ENCODE measurements at regions not wholly inside any gene's neighbourhood (a gene's known extent, or its start where the extent isn't known, plus 50 kb on each side); places are given as distances from the start of the nearest gene placed in this dataset.
"Not testable (repeated sequence)": the region's sequence is repeated elsewhere in the genome, so short reads cannot be mapped to it uniquely, and the experiment has no call there.

DNA sequence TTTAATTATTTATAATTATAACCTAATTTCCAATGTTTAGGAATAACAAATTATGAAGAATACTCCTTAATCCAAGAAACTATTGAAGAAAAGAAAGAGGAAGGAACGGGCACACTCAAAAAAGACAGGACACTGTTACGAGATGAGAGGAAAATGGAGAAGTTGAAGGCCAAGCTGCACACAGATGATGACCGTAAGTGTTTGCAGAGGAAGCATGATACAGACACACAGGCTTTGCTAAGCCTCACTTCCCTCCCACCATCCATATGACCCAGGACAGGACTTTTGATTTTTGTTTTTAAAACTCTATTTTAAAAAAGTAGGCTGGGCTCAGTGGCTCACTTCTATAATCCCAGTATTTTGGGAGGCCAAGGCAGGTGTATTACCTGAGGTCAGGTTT, 389.4 kb upstream of the TPM1 start:
- DNase-seq = no peak

DNA sequence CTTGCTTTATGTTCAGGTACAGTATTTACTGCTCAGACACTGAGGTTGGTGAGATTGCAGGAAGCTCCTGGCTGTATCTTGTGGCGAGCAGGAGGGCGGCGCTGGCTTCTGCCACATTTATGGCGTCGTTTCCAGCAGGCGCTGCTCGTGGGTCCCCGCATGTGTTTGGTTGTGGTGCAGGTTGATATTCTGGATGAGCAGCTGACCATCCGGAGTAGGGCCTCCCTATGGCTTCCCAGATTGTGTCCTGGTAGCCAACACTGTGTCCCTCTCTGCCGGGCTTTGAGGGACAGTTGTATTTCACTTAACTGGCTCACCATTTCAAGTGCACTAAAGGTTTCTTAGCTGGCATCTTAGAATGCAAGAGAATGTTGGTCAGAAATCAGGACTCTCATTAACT, 386.5 kb upstream of the TPM1 start:
- no peak for DNase-seq

DNA sequence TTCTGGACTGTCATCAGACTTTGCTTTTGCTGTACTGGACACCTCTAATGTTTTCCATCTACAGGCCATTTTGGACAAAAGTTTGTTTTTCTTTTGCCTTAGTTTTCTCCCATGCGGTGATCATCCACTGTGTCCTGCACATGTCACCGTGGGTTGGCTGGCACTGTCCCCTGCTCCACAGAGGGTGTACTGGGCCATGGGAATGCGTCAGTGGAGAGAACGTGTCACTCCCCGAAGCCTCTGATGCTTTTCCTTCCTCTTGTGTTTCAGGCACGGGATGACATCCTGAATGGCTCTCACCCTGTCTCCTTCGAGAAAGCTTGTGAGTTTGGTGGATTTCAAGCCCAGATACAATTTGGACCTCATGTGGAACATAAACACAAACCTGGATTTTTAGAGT, 385.0 kb upstream of the TPM1 start:
- not testable (repeated sequence) for DNase-seq

GRCh38 chr15:62658498-62658897, 384.0 kb upstream of the TPM1 start:
- no peak for DNase-seq

GRCh38 chr15:62663547-62663946, 379.0 kb upstream of the TPM1 start:
- DNase-seq = no peak

GRCh38 chr15:62665449-62665848, 377.1 kb upstream of the TPM1 start:
- DNase-seq = no peak

GRCh38 chr15:62666046-62666445, 376.5 kb upstream of the TPM1 start:
- DNase-seq = no peak

DNA sequence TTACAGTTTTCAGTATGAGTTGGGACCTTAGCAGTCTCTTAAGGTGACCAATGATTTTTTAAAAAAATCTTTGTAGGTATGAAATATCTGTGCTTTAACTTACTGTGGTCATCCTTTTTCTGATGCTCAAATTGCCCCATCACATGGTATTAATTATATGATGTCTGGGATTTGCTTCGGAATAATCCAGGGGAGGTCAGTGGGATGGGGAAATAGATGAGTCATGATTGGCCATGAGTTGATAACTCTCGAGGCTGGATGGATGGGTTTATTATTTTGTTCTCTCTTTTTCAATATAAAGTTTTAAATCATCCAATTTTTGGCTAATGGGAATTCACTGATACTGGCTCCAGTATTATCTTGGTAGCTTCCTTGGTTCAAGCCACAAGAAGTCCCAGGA, 370.3 kb upstream of the TPM1 start:
- no peak for DNase-seq

DNA sequence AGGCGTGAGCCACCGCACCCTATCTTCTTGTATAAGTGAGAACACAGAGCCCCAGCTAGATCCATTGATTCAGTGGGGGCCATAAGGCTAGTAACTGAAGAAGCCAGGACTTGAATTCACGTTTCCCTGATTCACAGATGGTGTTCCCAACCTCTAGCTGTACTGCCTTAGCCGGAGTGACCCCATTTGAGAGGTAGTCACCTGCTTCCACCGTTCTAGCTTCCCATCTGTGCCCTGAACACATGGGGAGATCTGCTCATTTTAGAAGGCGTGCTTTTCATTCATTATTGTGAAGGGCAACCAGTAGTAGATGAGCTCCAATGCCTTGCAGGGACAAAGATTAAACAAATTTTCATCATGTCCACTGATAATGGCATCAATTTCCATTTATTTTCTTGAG, 365.7 kb upstream of the TPM1 start:
- DNase-seq = no peak

DNA sequence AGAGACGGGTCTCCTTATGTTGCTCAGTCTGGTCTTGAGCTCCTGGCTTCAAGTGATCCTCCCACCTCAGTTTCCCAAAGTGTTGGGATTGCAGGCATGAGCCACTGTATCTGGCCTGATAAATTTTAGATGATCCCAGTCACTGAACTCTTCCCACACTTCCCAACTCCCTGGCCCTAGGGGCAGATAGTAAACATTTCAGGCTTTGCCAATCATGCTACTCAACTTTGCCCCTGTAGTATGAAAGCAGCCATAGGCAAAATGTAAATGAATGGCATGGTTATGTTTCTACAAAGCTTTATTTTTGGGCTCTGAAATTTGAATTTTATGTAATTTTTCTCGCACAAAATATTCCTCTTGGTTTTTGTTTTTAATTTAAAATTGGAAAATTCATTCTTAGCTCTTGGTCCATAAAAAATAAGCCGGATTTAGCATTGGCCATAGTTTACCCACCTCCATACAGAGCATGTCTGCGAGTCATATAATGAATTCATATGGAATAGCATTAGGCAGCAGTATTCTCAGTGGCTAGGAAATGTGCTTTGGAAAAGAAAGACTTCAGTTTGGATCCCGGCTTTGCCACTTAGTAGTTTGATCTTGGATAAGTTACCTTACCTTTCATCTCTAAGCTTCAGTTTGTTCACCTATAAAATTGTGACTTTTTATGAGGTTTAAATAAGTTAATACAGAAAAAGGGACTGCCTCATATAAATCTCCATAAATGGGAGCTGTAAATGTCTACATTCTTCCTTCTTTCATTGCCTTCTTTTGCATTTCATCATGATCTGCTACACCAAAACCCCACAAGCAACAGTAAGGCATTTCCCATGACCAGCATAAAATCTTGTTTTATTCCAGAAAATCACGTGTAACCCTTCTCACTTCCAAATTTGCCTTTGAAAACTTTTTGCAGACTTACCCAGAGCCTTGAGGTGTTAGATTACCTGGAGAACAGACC, 360.3 kb upstream of the TPM1 start:
- DNase-seq = no peak

DNA sequence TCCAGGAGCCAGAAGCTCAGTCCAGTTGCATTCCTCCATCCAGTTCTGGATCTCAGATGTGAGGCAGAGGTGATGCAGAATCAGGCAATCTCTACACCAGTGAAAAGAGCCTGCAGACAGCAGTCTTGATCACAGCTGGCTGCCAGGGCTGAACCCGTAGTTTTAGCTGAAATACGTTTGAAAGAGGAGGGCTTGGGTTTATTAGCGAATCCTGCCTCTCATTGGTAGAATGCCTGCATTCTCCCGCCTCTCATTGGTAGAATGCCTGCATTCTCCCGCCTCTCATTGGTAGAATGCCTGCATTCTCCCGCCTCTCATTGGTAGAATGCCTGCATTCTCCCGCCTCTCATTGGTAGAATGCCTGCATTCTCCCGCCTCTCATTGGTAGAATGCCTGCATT, 359.4 kb upstream of the TPM1 start:
- DNase-seq = not testable (repeated sequence)

DNA sequence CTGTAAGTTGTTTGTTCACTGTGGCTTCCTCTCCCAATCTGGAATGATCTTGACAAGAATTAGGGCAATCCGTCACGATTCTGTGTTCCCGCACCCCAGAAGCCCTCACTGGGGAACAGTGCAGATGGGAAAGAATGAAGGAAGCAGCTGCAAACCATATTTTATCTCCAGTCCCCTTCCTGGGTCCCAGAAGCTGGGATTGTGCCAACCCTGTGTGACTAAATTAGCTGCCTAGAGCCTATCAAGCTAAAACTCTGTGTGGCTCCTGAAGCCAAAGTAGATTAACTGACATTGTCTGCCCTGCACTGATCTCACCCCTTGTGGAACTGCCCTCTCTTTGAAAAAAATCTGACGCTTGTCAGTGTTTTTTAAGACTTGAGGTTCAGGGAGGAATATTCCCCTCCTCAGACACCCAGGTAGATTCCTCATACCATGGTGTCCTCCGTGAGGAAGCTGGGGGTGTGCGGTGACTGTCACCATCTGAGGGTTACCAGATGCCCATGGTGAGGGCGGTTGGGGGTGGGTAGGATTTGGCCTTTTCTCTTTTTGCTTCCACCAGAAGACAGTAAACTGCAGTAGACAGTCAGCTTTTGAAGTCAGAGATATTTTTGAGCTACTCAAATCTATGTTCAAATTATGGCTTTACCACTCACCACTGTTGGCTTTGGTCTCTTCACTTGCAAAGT, 358.3 kb upstream of the TPM1 start:
- DNase-seq = no peak

GRCh38 chr15:62691008-62691407, 351.5 kb upstream of the TPM1 start:
- no peak for DNase-seq

DNA sequence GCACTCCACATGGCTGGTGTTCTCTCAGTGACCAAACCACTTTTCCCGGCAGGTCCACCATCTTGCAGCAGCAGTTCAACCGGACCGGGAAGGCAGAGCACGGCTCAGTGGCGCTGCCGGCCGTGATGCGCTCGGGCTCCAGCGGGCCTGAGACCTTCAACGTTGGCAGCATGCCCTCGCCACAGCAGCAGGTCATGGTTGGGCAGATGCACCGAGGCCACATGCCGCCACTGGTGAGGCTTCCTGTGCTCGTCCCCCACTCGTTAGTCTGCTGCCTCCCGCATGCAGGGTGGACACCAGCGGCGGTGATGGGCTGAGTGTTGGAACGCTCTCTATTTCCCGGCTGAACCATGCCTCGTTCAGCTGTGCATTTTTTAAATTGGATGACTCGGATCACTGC, 344.9 kb upstream of the TPM1 start:
- no peak for DNase-seq

DNA sequence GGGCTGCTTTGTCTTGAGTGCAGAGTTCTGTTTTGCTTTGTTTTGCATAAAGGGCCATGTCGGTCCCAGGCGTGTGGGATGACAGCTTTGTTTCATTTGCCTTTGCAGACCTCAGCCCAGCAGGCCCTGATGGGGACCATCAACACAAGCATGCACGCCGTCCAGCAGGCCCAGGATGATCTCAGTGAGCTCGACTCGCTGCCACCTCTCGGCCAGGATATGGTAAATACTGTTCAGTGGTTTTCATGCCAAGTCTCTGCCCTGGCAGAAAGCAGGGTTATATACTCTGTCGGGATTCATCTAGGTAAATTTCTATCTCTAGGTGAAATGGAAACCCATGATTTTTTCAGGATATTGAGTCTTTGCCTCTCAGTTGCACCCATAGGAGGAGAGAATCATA, 343.9 kb upstream of the TPM1 start:
- no peak for DNase-seq

- DNase-seq = no peak
Measured at GRCh38 chr15:62706317-62706716, 336.2 kb upstream of the TPM1 start.

- no peak for DNase-seq
Measured at GRCh38 chr15:62708470-62708869, 334.1 kb upstream of the TPM1 start.

DNA sequence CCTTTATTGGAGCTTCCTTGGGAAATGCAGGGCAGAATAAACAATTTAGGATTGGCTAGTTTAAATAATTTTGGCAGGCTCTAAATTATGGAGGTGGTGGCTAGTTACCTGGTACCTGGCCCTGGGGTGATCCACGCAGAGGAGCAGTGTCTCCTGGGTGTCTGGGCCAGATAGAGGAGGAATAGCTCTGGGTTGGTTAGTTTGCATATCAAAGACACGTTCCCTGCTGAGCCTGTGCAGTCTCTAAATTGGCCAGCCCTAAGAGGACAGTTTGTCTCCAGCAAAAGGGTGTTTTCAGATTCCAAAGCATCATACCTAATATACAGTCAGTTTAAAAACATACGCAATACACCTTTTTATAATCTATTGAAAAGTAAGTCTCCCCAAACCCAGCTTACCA, 333.3 kb upstream of the TPM1 start:
- no peak for DNase-seq

DNA sequence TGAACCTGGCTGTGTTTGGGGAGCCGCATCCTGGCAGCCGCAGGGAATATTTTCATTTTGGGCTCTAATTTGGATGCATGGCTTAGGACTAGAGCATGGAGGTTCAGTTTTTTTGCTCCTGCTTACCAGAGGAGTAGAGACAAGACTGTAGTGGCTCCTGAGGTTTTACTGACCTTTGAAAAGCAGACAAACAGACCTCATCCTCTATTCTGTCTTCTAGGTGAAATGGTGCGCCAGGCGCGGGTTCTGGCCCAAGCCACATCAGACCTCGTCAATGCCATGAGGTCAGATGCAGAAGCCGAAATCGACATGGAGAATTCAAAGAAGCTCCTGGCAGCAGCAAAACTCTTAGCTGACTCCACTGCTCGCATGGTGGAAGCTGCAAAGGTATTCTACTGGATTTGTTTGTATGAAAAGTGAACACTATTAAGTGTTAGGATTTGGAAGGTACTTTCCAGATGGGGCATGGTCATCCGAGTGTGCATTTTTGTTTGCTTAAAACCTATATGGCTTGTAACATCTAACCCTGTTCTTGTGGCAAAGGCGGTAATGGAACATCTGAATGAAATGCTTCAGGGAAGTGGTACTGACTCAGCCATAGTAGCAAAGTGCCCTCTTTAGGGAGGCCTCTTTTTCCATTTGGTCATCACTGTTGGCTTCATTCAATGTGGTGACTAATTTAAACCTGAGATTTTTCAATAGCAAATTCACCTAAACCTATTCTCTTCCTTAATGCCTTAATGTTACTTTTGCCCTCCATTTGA, 330.7 kb upstream of the TPM1 start:
- DNase-seq = no peak

- no peak for DNase-seq
Measured at GRCh38 chr15:62712455-62712839, 330.1 kb upstream of the TPM1 start.

DNA sequence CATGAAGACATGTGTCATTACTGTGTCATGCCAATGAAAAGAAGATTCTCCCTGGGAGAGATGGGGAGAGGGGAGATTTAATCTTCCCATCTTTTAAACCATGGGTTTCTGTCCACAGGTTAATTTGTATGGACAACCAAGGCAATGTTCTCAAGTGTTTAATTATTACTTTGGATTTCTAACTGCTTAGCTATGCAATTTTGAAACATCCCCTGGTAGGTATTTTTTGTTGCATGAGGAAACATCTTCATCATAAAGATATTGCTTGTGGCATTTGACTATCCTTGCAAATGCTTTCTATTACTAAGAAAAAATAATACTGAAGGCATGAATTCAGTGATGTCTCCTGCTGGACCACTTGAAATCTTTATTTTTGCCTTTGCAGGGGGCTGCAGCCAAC, 326.6 kb upstream of the TPM1 start:
- no peak for DNase-seq

- DNase-seq = no peak
Measured at GRCh38 chr15:62717496-62717895, 325.1 kb upstream of the TPM1 start.

DNA sequence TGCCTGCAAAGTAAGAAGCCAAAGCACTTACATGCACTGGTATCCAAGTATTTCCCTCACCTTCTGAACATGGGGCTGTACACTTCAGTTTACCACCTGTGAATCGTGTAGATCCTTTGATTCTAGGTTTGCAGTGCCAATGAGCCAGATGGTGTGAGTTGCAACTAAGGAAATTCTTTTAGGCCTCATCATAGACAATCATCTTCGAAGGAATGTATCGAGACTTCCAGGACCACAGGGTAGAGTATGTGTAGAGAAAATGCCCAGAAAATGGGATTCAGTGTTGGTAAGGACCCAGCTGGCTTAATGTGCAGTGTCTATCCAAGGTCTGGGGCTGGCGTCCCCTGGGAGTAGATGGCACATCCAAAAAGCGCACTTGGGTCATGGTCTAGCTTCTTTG, 323.2 kb upstream of the TPM1 start:
- DNase-seq = no peak

- DNase-seq = no peak
Measured at GRCh38 chr15:62722237-62722636, 320.3 kb upstream of the TPM1 start.

Data from NCI-H2227 treated with DMSO at 0.1 percent for 48 hours (cell line).